BLaER1 (cell line): ENCODE measurements at regions not wholly inside any gene's neighbourhood (a gene's known extent, or its start where the extent isn't known, plus 50 kb on each side); places are given as distances from the start of the nearest gene placed in this dataset.
"Not testable (repeated sequence)": the region's sequence is repeated elsewhere in the genome, so short reads cannot be mapped to it uniquely, and the experiment has no call there.

Experiments used
- H3K27ac ChIP-seq: shearing (Covaris generic); formaldehyde crosslinking; 2 replicates; pipeline ENCODE4 v1.8.1; 2022
- H3K27me3 ChIP-seq: shearing (Covaris generic); formaldehyde crosslinking; 2 replicates; pipeline ENCODE4 v1.8.1; 2022
- H3K36me3 ChIP-seq: shearing (Covaris generic); formaldehyde crosslinking; 2 replicates; pipeline ENCODE4 v1.8.1; 2022
- H3K4me1 ChIP-seq: shearing (Covaris generic); formaldehyde crosslinking; 2 replicates; pipeline ENCODE4 v1.8.1; 2022
- H3K4me2 ChIP-seq: shearing (Covaris generic); formaldehyde crosslinking; 2 replicates; pipeline ENCODE4 v1.8.1; 2022
- H3K4me3 ChIP-seq: shearing (Covaris generic); formaldehyde crosslinking; 2 replicates; pipeline ENCODE4 v1.8.1; 2022
- H3K9ac ChIP-seq: shearing (Covaris generic); formaldehyde crosslinking; 2 replicates; pipeline ENCODE4 v1.8.1; 2022
- H3K9me3 ChIP-seq: shearing (Covaris generic); formaldehyde crosslinking; 2 replicates; pipeline ENCODE4 v1.8.1; 2022
- H4K20me1 ChIP-seq: shearing (Covaris generic); formaldehyde crosslinking; 2 replicates; pipeline ENCODE4 v1.8.1; 2022
- Cebpa-rat ChIP-seq: shearing (Covaris generic); IDR thresholded peaks from 2 replicates; pipeline ENCODE4 v1.8.1; 2022

DNA sequence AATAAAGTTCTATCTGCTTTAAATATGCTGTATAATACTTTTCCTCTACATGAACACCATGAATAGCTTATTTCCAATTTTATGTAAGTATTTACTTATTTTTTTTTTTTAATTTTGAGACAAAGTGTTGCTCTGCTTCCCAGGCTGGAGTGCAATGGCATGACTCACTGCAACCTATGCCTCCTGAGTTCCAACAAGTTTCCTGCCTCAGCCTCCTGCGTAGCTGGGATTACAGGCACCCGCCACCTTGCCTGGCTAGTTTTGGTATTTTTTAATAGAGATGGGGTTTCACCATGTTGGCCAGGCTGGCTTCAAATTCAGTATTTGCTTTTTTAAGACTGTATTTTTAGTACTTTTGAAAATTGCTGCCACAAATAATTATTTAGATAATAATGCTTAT lies 1365.9 kb downstream of the GRIK2 start:
- no peak overlapping the region for H3K4me3 ChIP-seq
- 0 out of 2 replicates have a peak, but pooled peaks cover 5% of the 10 kb centered on the region for H3K9me3 ChIP-seq
- no peak overlapping the region for H3K4me2 ChIP-seq
- no peaks in the 10 kb centered on the region for H3K36me3 ChIP-seq
- H3K27ac ChIP-seq, result no peak overlapping the region
- H4K20me1 ChIP-seq, result no peaks in the 10 kb centered on the region
- H3K4me1 ChIP-seq, result no peaks in the 10 kb centered on the region
- no peak overlapping the region for H3K9ac ChIP-seq
- H3K27me3 ChIP-seq, result no peaks in the 10 kb centered on the region
- no peak for TF ChIP-seq Cebpa-rat

- H3K36me3 ChIP-seq, H4K20me1 ChIP-seq, H3K9me3 ChIP-seq, H3K4me3 ChIP-seq, H3K9ac ChIP-seq, H3K27ac ChIP-seq, H3K4me2 ChIP-seq, H3K4me1 ChIP-seq, H3K27me3 ChIP-seq: not testable (repeated sequence)
Measured at GRCh38 chr6:102758536-102758935, 1365.0 kb downstream of the GRIK2 start.

- no peak overlapping the region for H3K4me2 ChIP-seq
- no peaks in the 10 kb centered on the region for H3K9me3 ChIP-seq
- no peaks in the 10 kb centered on the region for H3K36me3 ChIP-seq
- H3K27me3 ChIP-seq, result no peaks in the 10 kb centered on the region
- H3K27ac ChIP-seq, result no peak overlapping the region
- TF ChIP-seq Cebpa-rat, result no peak
- H3K4me3 ChIP-seq, result no peak overlapping the region
- no peaks in the 10 kb centered on the region for H3K4me1 ChIP-seq
- H3K9ac ChIP-seq, result no peak overlapping the region
- H4K20me1 ChIP-seq, result no peaks in the 10 kb centered on the region
Measured at GRCh38 chr6:102749210-102749971, 1355.9 kb downstream of the GRIK2 start.

DNA sequence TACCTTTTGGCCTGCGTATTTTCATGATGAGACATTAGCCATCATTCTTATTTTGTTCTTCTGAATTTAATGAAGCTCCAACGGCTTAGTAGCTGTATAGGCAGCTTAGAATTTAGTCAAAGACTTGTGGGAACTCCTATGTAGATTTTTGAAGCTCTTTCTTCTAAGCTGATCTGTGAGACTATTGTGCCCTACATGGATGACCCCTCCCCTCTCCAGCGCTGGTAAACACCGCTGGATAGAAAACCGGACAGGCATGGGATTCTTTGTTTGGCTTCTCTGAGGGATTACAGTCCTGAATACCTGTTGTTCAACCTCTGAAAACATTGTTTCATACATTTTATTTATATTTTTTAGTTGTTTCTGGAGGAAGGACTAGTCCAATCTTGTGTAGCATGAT lies 1353.4 kb downstream of the GRIK2 start:
- no peaks in the 10 kb centered on the region for H3K27me3 ChIP-seq
- no peaks in the 10 kb centered on the region for H4K20me1 ChIP-seq
- H3K4me1 ChIP-seq, result no peaks in the 10 kb centered on the region
- H3K27ac ChIP-seq, result no peak overlapping the region
- TF ChIP-seq Cebpa-rat, result no peak
- H3K9me3 ChIP-seq, result no peaks in the 10 kb centered on the region
- H3K4me3 ChIP-seq, result no peak overlapping the region
- no peak overlapping the region for H3K9ac ChIP-seq
- no peaks in the 10 kb centered on the region for H3K36me3 ChIP-seq
- H3K4me2 ChIP-seq, result no peak overlapping the region

- no peak overlapping the region for H3K4me3 ChIP-seq
- H4K20me1 ChIP-seq, result no peaks in the 10 kb centered on the region
- no peaks in the 10 kb centered on the region for H3K9me3 ChIP-seq
- H3K27ac ChIP-seq, result no peak overlapping the region
- no peak overlapping the region for H3K4me2 ChIP-seq
- no peak for TF ChIP-seq Cebpa-rat
- no peak overlapping the region for H3K9ac ChIP-seq
- H3K36me3 ChIP-seq, result no peaks in the 10 kb centered on the region
- no peaks in the 10 kb centered on the region for H3K4me1 ChIP-seq
- H3K27me3 ChIP-seq, result no peaks in the 10 kb centered on the region
Measured at GRCh38 chr6:102742754-102743356, 1349.3 kb downstream of the GRIK2 start.

- H3K4me1 ChIP-seq, result no peaks in the 10 kb centered on the region
- no peak overlapping the region for H3K4me2 ChIP-seq
- TF ChIP-seq Cebpa-rat, result no peak
- H3K4me3 ChIP-seq, result no peak overlapping the region
- no peaks in the 10 kb centered on the region for H3K27me3 ChIP-seq
- H3K36me3 ChIP-seq, result no peaks in the 10 kb centered on the region
- H4K20me1 ChIP-seq, result no peaks in the 10 kb centered on the region
- no peak overlapping the region for H3K9ac ChIP-seq
- H3K9me3 ChIP-seq, result no peaks in the 10 kb centered on the region
- no peak overlapping the region for H3K27ac ChIP-seq
Measured at GRCh38 chr6:102742028-102742427, 1348.5 kb downstream of the GRIK2 start.

DNA sequence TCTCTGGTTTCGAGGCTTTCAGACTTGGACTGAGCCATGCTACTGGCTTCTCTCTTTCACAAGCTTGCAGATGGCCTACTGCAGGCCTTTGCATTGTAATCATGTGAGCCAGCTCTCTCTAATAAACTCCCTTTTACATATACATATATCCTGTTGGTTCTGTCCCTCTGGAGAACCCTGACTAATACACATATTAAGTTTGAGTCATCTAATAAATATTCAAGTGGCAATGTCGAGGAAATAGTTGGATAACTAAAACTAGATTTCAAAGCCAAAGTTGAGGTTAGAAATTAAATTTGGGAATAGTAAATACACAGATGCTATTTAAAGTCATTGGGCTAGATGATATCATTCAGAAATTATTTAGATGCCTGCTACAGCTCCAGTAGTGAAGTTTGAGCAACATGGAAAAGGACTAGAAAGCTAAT lies 1343.4 kb downstream of the GRIK2 start:
- Histone ChIP-seq H3K4me1 (no peaks in the 10 kb centered on the region), H3K27me3 (no peaks in the 10 kb centered on the region), H3K27ac (no peak overlapping the region), H3K9me3 (no peaks in the 10 kb centered on the region), H3K4me2 (no peak overlapping the region), H3K4me3 (no peak overlapping the region), H3K9ac (no peak overlapping the region), H4K20me1 (no peaks in the 10 kb centered on the region), H3K36me3 (no peaks in the 10 kb centered on the region)
- no peak for TF ChIP-seq Cebpa-rat

GRCh38 chr6:102732898-102733297 lies 1339.4 kb downstream of the GRIK2 start:
- no peaks in the 10 kb centered on the region for H3K9me3 ChIP-seq
- H3K4me3 ChIP-seq, result no peak overlapping the region
- H3K9ac ChIP-seq, result no peak overlapping the region
- H3K36me3 ChIP-seq, result no peaks in the 10 kb centered on the region
- TF ChIP-seq Cebpa-rat, result no peak
- no peak overlapping the region for H3K27ac ChIP-seq
- no peak overlapping the region for H3K4me2 ChIP-seq
- H3K27me3 ChIP-seq, result no peaks in the 10 kb centered on the region
- no peaks in the 10 kb centered on the region for H3K4me1 ChIP-seq
- no peaks in the 10 kb centered on the region for H4K20me1 ChIP-seq

DNA sequence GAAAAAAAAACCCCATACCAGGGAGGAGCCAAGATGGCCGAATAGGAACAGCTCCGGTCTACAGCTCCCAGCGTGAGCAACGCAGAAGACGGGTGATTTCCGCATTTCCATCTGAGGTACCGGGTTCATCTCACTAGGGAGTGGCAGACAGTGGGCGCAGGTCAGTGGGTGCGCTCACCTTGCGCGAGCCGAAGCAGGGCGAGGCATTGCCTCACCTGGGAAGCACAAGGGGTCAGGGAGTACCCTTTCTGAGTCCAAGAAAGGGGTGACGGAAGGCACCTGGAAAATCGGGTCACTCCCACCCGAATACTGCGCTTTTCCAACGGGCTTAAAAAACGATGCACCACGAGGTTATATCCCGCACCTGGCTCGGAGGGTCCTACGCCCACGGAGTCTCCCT lies 1328.6 kb downstream of the GRIK2 start:
- not testable (repeated sequence) for H3K4me1 ChIP-seq, H3K4me2 ChIP-seq, H3K9ac ChIP-seq, H3K27ac ChIP-seq, H3K4me3 ChIP-seq, H3K27me3 ChIP-seq, H4K20me1 ChIP-seq, H3K36me3 ChIP-seq, H3K9me3 ChIP-seq

- H3K9ac ChIP-seq, result no peak overlapping the region
- H3K4me1 ChIP-seq, result no peaks in the 10 kb centered on the region
- no peak overlapping the region for H3K27ac ChIP-seq
- no peak overlapping the region for H3K4me2 ChIP-seq
- H3K4me3 ChIP-seq, result no peak overlapping the region
- no peaks in the 10 kb centered on the region for H4K20me1 ChIP-seq
- no peaks in the 10 kb centered on the region for H3K27me3 ChIP-seq
- H3K9me3 ChIP-seq, result no peaks in the 10 kb centered on the region
- peak; percentile 79; the same call in 1 of the 2 replicates for TF ChIP-seq Cebpa-rat
- no peaks in the 10 kb centered on the region for H3K36me3 ChIP-seq
Measured at GRCh38 chr6:102717737-102718456, 1324.4 kb downstream of the GRIK2 start.
